Parathyroid adenoma (tissue), 2 donors: ENCODE measurements at regions not wholly inside any gene's neighbourhood (a gene's known extent, or its start where the extent isn't known, plus 50 kb on each side); places are given as distances from the start of the nearest gene placed in this dataset.

Source experiments
- H2AFZ ChIP-seq: fragments of 300-600 bp; sonication (generic); one replicate; pipeline ENCODE4 v1.7.0; 2017; ENCODE audit warnings: antibody characterized with exemption, mild to moderate bottlenecking
- H3K27ac ChIP-seq: fragments of 300-600 bp; sonication (generic); one replicate; pipeline ENCODE4 v1.7.0; 2017
- H3K27me3 ChIP-seq: fragments of 300-600 bp; sonication (generic); one replicate; pipeline ENCODE4 v1.7.0; 2017; ENCODE audit warnings: low read length; ENCODE audit not compliant: control insufficient read depth, insufficient read depth
- H3K36me3 ChIP-seq: fragments of 300-600 bp; sonication (generic); one replicate; pipeline ENCODE4 v1.7.0; 2017; ENCODE audit warnings: low read length; ENCODE audit not compliant: control insufficient read depth, insufficient read depth
- H3K4me1 ChIP-seq: fragments of 300-600 bp; sonication (generic); one replicate; pipeline ENCODE4 v1.7.0; 2017; ENCODE audit warnings: control low read depth
- H3K4me2 ChIP-seq: fragments of 300-600 bp; sonication (generic); one replicate; pipeline ENCODE4 v1.7.0; 2017; ENCODE audit warnings: low read length
- H3K4me3 ChIP-seq: fragments of 300-600 bp; sonication (generic); one replicate; pipeline ENCODE4 v1.7.0; 2017; ENCODE audit warnings: low read depth, low read length
- H3K79me2 ChIP-seq: fragments of 300-600 bp; sonication (generic); one replicate; pipeline ENCODE4 v1.7.0; 2017; ENCODE audit warnings: control low read depth
- H3K9ac ChIP-seq: fragments of 300-600 bp; sonication (generic); one replicate; pipeline ENCODE4 v1.7.0; 2017; ENCODE audit warnings: mild to moderate bottlenecking
- H3K9me3 ChIP-seq: fragments of 300-600 bp; sonication (generic); one replicate; pipeline ENCODE4 v1.7.0; 2017; ENCODE audit warnings: low read length; ENCODE audit not compliant: control insufficient read depth
- TF ChIP-seq, protein P1 (sequence below): fragments of 300-600 bp; sonication (generic); IDR thresholded peaks from one replicate; pipeline ENCODE4 v1.7.0; 2017; ENCODE audit warnings: antibody characterized with exemption, mild to moderate bottlenecking
- donor health status: primary hyperparathyroidism.

- Histone ChIP-seq H3K79me2 (no peaks in the 10 kb centered on the region), H3K4me1 (no peaks in the 10 kb centered on the region), H3K9me3 (no peaks in the 10 kb centered on the region), H2AFZ (no peak overlapping the region), H3K27ac (no peak overlapping the region), H3K36me3 (no peaks in the 10 kb centered on the region), H3K4me2 (no peak overlapping the region), H3K27me3 (no peaks in the 10 kb centered on the region), H3K9ac (no peak overlapping the region), H3K4me3 (no peak overlapping the region)
- TF ChIP-seq, protein P1, sequence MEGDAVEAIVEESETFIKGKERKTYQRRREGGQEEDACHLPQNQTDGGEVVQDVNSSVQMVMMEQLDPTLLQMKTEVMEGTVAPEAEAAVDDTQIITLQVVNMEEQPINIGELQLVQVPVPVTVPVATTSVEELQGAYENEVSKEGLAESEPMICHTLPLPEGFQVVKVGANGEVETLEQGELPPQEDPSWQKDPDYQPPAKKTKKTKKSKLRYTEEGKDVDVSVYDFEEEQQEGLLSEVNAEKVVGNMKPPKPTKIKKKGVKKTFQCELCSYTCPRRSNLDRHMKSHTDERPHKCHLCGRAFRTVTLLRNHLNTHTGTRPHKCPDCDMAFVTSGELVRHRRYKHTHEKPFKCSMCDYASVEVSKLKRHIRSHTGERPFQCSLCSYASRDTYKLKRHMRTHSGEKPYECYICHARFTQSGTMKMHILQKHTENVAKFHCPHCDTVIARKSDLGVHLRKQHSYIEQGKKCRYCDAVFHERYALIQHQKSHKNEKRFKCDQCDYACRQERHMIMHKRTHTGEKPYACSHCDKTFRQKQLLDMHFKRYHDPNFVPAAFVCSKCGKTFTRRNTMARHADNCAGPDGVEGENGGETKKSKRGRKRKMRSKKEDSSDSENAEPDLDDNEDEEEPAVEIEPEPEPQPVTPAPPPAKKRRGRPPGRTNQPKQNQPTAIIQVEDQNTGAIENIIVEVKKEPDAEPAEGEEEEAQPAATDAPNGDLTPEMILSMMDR, result no peak
Measured at GRCh38 chr21:15549671-15550070, 180.1 kb upstream of the USP25 start.

DNA sequence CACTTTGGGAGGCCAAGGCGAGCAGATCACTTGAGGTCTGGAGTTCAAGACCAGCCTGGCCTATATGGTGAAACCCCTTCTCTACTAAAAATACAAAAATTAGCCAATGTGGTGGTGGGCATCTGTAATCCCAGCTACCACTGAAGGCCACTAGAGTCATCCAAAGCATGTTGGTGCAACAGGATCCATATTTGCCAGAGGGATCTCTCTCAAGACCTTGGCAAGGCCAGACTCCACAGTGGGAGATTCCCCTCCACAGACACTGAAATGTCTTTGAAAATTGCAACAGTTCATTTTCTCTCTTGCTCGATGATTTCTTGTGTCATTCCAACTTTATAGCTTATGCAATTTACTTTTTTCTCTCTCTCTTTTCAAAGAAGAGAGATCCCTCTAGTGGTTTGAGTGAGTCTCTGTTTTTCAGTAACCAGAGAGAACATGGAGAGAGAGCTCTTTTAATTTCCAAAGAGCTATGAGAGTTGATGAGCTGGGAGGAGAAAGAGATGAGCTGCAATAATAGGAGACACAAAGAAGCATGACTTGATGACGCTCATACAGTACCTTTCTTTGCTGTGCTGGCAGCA is 176.8 kb upstream of the USP25 start:
- Histone ChIP-seq H3K9ac (no peak overlapping the region), H3K79me2 (no peaks in the 10 kb centered on the region), H2AFZ (no peak overlapping the region), H3K4me1 (no peaks in the 10 kb centered on the region), H3K27me3 (no peaks in the 10 kb centered on the region), H3K4me3 (no peak overlapping the region), H3K4me2 (no peak overlapping the region), H3K27ac (no peak overlapping the region), H3K9me3 (no peaks in the 10 kb centered on the region), H3K36me3 (no peaks in the 10 kb centered on the region)
- TF ChIP-seq, protein P1, result no peak

DNA sequence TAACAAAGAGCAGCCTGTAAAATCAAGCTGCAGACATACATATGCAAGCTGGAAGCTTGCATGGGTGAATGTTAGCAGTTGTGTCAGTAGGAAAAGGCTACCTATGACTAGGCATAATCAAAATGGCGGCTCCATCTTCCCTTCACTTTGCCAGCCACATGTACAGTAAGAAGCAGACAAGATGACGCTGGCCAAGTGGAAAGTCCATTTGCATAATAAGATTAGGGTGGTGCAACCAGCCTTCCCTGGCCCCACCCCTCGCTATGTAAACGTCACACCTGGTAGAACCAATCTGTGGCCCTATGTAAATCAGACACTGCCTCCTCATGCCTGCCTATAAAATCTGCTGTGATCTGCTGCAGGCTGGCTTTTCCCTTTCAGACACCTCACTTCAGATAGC is 171.9 kb upstream of the USP25 start:
- H3K79me2 ChIP-seq, result no peaks in the 10 kb centered on the region
- no peak overlapping the region for H3K4me2 ChIP-seq
- no peaks in the 10 kb centered on the region for H3K4me1 ChIP-seq
- no peaks in the 10 kb centered on the region for H3K36me3 ChIP-seq
- H3K27ac ChIP-seq, result no peak overlapping the region
- H3K27me3 ChIP-seq, result no peaks in the 10 kb centered on the region
- H3K4me3 ChIP-seq, result no peak overlapping the region
- H3K9me3 ChIP-seq, result no peaks in the 10 kb centered on the region
- H3K9ac ChIP-seq, result no peak overlapping the region
- TF ChIP-seq, protein P1, result no peak
- no peak overlapping the region for H2AFZ ChIP-seq

GRCh38 chr21:15558884-15559283 is 170.9 kb upstream of the USP25 start:
- no peaks in the 10 kb centered on the region for H3K36me3 ChIP-seq
- TF ChIP-seq, protein P1, result no peak
- no peak overlapping the region for H3K4me3 ChIP-seq
- H3K9me3 ChIP-seq, result no peaks in the 10 kb centered on the region
- H3K4me1 ChIP-seq, result no peaks in the 10 kb centered on the region
- no peaks in the 10 kb centered on the region for H3K79me2 ChIP-seq
- no peak overlapping the region for H2AFZ ChIP-seq
- H3K27ac ChIP-seq, result no peak overlapping the region
- no peak overlapping the region for H3K9ac ChIP-seq
- H3K4me2 ChIP-seq, result no peak overlapping the region
- H3K27me3 ChIP-seq, result no peaks in the 10 kb centered on the region

DNA sequence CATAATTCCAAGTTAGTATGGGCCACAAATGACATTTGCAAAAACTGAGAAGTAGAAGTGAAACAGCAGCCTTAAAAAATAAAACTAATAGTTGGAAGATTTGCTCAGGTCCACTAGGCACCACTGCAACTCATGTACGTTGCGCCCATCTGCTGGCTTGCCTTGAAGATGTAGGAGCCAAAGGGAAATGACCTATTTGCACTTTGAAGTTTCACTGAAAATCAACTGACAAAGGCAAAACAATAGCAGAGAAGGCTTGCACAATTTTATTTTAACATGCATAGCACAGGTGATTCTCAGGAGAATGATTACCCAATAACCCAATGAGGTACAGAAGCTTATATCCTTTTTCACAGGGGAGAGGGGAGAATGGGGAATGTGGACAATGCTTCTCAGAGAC is 170.1 kb upstream of the USP25 start:
- Histone ChIP-seq H3K9ac (no peak overlapping the region), H3K36me3 (no peaks in the 10 kb centered on the region), H3K4me2 (no peak overlapping the region), H3K79me2 (no peaks in the 10 kb centered on the region), H3K4me3 (no peak overlapping the region), H3K9me3 (no peaks in the 10 kb centered on the region), H3K4me1 (no peaks in the 10 kb centered on the region), H3K27me3 (no peaks in the 10 kb centered on the region), H2AFZ (no peak overlapping the region), H3K27ac (no peak overlapping the region)
- TF ChIP-seq, protein P1, result no peak
